OCI-LY7 (cell line): ENCODE measurements at regions not wholly inside any gene's neighbourhood (a gene's known extent, or its start where the extent isn't known, plus 50 kb on each side); places are given as distances from the start of the nearest gene placed in this dataset.

ENCODE experiments used
- BruUV-seq: library from RNA; stranded (reverse); fragments of 400-500 nt; replicated peaks from 2 replicates; lab custom pipeline; 2021; lab: Mats Ljungman, UMichigan
- CTCF ChIA-PET: fragments of 300-600 bp; sonication (Branson Sonifier 250); formaldehyde crosslinking; loops from one replicate; lab custom pipeline; 2022; ENCODE audit warnings: antibody characterized with exemption; ENCODE audit not compliant: unreplicated experiment; lab: Charles Lee
- POLR2A ChIA-PET: fragments of 300-600 bp; sonication (Branson Sonifier 250); formaldehyde crosslinking; loops from one replicate; lab custom pipeline; 2022; ENCODE audit warnings: antibody characterized with exemption; lab: Charles Lee
- DNase-seq: peaks from one replicate; pipeline ENCODE4 v3.0.0-alpha.2; 2015; ENCODE audit warnings: low spot score
- H2AFZ ChIP-seq: fragments of 200-600 bp; sonication (generic), shearing (Covaris generic); 2 replicates; pipeline ENCODE4 v1.6.1; 2014; ENCODE audit warnings: mild to moderate bottlenecking, antibody characterized with exemption, low read length, moderate library complexity
- H3K27ac ChIP-seq: fragments of 200-600 bp; sonication (generic); 2 replicates; pipeline ENCODE4 v1.5.1; 2014; ENCODE audit warnings: mixed run types, low read depth, mild to moderate bottlenecking, moderate library complexity, low read length, inconsistent platforms; ENCODE audit not compliant: poor library complexity, severe bottlenecking
- H3K36me3 ChIP-seq: fragments of 200-600 bp; sonication (generic); 2 replicates; pipeline ENCODE4 v1.6.1; 2014; ENCODE audit warnings: mild to moderate bottlenecking, antibody characterized with exemption, low read length, moderate library complexity, mixed read lengths; ENCODE audit not compliant: insufficient read depth
- H3K4me1 ChIP-seq: fragments of 200-600 bp; sonication (generic); 2 replicates; pipeline ENCODE4 v1.5.1; 2014; ENCODE audit warnings: mild to moderate bottlenecking, low read length; ENCODE audit not compliant: insufficient read depth, poor library complexity, severe bottlenecking
- H3K4me2 ChIP-seq: fragments of 200-600 bp; sonication (generic); 2 replicates; pipeline ENCODE4 v1.6.1; 2014; ENCODE audit warnings: mild to moderate bottlenecking, low read length
- H3K4me3 ChIP-seq: fragments of 200-600 bp; sonication (generic); 2 replicates; pipeline ENCODE4 v1.5.1; 2014; ENCODE audit warnings: mild to moderate bottlenecking, low read depth, low read length; ENCODE audit not compliant: poor library complexity, severe bottlenecking
- H3K79me2 ChIP-seq: fragments of 200-600 bp; sonication (generic); 2 replicates; pipeline ENCODE4 v1.6.1; 2016; ENCODE audit warnings: low read depth, mild to moderate bottlenecking, low read length, moderate library complexity, mixed read lengths; ENCODE audit not compliant: insufficient read depth
- H3K9me2 ChIP-seq: fragments of 200-600 bp; sonication (generic); 2 replicates; pipeline ENCODE4 v1.6.1; 2016; ENCODE audit warnings: mild to moderate bottlenecking, low read length, mixed read lengths; ENCODE audit not compliant: insufficient read depth
- H3K9me3 ChIP-seq: fragments of 200-600 bp; sonication (generic); 2 replicates; pipeline ENCODE4 v1.6.1; 2014; ENCODE audit warnings: mild to moderate bottlenecking, mixed run types, low read length, mixed read lengths
- H4K20me1 ChIP-seq: fragments of 200-600 bp; sonication (generic); 2 replicates; pipeline ENCODE4 v1.6.1; 2014; ENCODE audit warnings: mild to moderate bottlenecking, antibody characterized with exemption, low read length, moderate library complexity, mixed read lengths; ENCODE audit not compliant: insufficient read depth
- EZH2phosphoT487 ChIP-seq: fragments of 200-600 bp; sonication (generic); IDR thresholded peaks from 2 replicates; pipeline ENCODE4 v1.6.1; 2018; ENCODE audit warnings: low read depth, borderline replicate concordance, mild to moderate bottlenecking, mixed run types, antibody characterized with exemption, low read length, moderate library complexity, mixed read lengths
- intact Hi-C: fragments of 100-400 bp; cut with micrococcal nuclease; formaldehyde crosslinking; loops from one replicate; pipeline ENCODE4 v1.10.0; 2022; ENCODE audit not compliant: unreplicated experiment
- TF ChIP-seq, protein P1 (sequence below): fragments of 200-600 bp; sonication (generic); conservative IDR thresholded peaks from 2 replicates; pipeline ENCODE4 v1.5.1; 2014; ENCODE audit warnings: mild to moderate bottlenecking, antibody characterized with exemption, low read length, moderate library complexity, mixed read lengths

DNA sequence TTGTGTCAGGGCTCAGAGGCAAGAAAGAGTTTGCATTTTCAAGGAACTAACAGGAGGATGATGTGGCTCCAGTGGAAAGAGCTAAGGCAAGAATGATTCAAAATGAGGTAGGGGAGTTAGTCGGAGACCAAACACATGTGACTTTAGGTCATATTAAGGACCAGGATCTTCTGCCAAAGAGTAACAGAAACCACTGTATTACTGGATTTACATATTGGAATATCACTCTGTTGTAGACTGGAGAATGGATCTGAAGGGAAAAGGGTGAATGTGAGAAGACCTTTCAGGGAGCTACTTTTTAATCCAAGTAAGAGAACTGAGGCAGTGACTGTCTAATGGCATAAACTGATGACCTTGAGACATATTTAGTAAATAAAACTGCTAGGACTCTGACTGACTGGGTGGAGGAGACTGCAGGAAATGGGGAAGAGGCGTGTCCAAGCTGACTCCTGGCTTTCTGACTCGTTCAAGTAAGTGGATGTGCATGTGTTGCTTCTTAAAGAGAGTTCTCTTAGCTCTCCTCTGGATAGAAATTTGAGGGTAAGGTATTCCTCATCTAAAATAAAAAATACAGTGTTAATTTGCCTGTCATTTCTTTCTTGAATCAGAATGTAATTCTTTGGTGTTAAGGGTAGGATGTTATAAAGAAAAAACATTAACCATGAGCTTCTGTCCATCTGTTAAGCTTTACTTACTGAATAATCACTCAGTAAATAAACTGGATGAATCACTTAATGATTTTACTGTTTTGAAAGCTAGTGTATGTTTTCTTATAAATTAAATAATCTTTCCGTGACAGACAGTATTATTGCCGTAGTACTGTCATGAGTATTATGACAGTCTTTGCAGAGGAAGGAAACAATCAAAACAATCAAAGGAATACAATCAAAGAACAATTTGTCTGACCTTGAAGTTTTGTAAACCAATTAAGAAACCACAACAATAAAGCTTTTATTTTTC lies 58.3 kb upstream of the CFAP20DC start:
- Histone ChIP-seq H3K4me3 (no peak overlapping the region), H3K9me3 (no peaks in the 10 kb centered on the region), H3K79me2 (no peaks in the 10 kb centered on the region), H3K4me2 (no peak overlapping the region), H3K27ac (no peak overlapping the region), H3K9me2 (no peaks in the 10 kb centered on the region), H4K20me1 (no peaks in the 10 kb centered on the region), H2AFZ (no peak overlapping the region), H3K4me1 (no peaks in the 10 kb centered on the region), H3K36me3 (no peaks in the 10 kb centered on the region)
- POLR2A ChIA-PET = no interaction called here
- TF ChIP-seq EZH2phosphoT487 = no peak
- TF ChIP-seq, protein P1, sequence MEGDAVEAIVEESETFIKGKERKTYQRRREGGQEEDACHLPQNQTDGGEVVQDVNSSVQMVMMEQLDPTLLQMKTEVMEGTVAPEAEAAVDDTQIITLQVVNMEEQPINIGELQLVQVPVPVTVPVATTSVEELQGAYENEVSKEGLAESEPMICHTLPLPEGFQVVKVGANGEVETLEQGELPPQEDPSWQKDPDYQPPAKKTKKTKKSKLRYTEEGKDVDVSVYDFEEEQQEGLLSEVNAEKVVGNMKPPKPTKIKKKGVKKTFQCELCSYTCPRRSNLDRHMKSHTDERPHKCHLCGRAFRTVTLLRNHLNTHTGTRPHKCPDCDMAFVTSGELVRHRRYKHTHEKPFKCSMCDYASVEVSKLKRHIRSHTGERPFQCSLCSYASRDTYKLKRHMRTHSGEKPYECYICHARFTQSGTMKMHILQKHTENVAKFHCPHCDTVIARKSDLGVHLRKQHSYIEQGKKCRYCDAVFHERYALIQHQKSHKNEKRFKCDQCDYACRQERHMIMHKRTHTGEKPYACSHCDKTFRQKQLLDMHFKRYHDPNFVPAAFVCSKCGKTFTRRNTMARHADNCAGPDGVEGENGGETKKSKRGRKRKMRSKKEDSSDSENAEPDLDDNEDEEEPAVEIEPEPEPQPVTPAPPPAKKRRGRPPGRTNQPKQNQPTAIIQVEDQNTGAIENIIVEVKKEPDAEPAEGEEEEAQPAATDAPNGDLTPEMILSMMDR = no peak
- no TSS peak for BruUV-seq
- DNase-seq = no peak
- intact Hi-C loops = no loop called here
- CTCF ChIA-PET = no interaction called here

DNA sequence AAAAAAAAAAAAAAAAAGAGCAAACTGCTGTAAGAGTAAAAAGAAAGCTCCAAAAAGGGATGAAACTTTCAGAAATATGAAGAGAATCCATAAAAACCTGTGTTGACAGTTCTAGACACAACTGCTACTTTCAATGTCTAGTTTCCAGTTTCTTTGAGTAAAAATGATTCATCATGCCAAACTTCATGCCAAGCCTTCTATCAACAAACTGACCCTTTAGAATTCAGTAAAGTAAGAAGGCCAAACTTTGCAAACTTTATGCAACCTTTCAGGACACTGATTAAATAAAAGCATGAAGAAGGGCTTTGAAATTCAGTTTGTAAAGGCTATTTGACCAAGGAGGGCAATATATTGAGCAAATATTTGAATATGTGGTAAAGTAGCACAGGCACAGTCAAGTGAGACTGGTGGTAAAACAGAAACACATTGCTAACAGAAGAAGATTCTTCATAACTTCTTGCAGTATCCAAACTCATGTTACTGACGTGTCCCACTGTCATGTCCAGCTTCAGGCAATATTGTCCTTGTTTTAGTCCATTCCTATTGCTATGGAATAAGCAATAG lies 56.3 kb upstream of the CFAP20DC start:
- H3K9me2 ChIP-seq = no peaks in the 10 kb centered on the region
- H3K4me1 ChIP-seq = no peaks in the 10 kb centered on the region
- no peaks in the 10 kb centered on the region for H3K36me3 ChIP-seq
- H3K9me3 ChIP-seq = no peaks in the 10 kb centered on the region
- CTCF ChIA-PET = no interaction called here
- POLR2A ChIA-PET = interaction anchor here (0.6 kb wide), 1 partner anchor 15 kb away, joined by 3 read pairs; no protein-coding TSS in a partner anchor
- H2AFZ ChIP-seq = no peak overlapping the region
- no peak overlapping the region for H3K27ac ChIP-seq
- no TSS peak for BruUV-seq
- no peak overlapping the region for H3K4me3 ChIP-seq
- H4K20me1 ChIP-seq = no peaks in the 10 kb centered on the region
- H3K79me2 ChIP-seq = no peaks in the 10 kb centered on the region
- TF ChIP-seq EZH2phosphoT487 = no peak
- TF ChIP-seq, protein P1 = no peak
- intact Hi-C loops = no loop called here
- H3K4me2 ChIP-seq = no peak overlapping the region
- DNase-seq = no peak
